IMR-90 (cell line): ENCODE measurements at regions not wholly inside any gene's neighbourhood (a gene's known extent, or its start where the extent isn't known, plus 50 kb on each side); places are given as distances from the start of the nearest gene placed in this dataset.

Experiments used
- CHD1 ChIP-seq: IDR thresholded peaks from 2 replicates; pipeline ENCODE4 v1.6.1; 2012; ENCODE audit warnings: low read depth, low read length, improper control_type of control experiment
- CTCF ChIP-seq: conservative IDR thresholded peaks from 2 replicates; pipeline ENCODE4 v1.5.1; 2012; ENCODE audit warnings: mild to moderate bottlenecking, low read depth, low read length, improper control_type of control experiment
- ELK1 ChIP-seq: fragments of 150-350 bp; IDR thresholded peaks from 2 replicates; pipeline ENCODE4 v1.6.1; 2016; ENCODE audit warnings: low read depth, mild to moderate bottlenecking, low read length, moderate library complexity, borderline replicate concordance
- MXI1 ChIP-seq: IDR thresholded peaks from 2 replicates; pipeline ENCODE4 v1.6.1; 2012; ENCODE audit warnings: low read depth, mild to moderate bottlenecking, low read length, moderate library complexity, borderline replicate concordance
- NFE2L2 ChIP-seq: fragments of 150-350 bp; IDR thresholded peaks from 2 replicates; pipeline ENCODE4 v1.6.1; 2016; ENCODE audit warnings: low read depth, mild to moderate bottlenecking, low read length
- RAD21 ChIP-seq: IDR thresholded peaks from 2 replicates; pipeline ENCODE4 v1.6.1; 2012; ENCODE audit warnings: low read length, improper control_type of control experiment
- SMC3 ChIP-seq: fragments of 150-350 bp; IDR thresholded peaks from 2 replicates; pipeline ENCODE4 v1.6.1; 2016; ENCODE audit warnings: low read depth, mild to moderate bottlenecking, antibody characterized with exemption, low read length, moderate library complexity

- TF ChIP-seq MXI1 (no peak), CTCF (no peak), NFE2L2 (no peak), RAD21 (no peak), SMC3 (no peak), CHD1 (no peak), ELK1 (no peak)
These were observed 262.2 kb upstream of the SEMA3C start for GRCh38 chr7:81181066-81181465.
